MCF 10A (cell line): ENCODE measurements at regions not wholly inside any gene's neighbourhood (a gene's known extent, or its start where the extent isn't known, plus 50 kb on each side); places are given as distances from the start of the nearest gene placed in this dataset.
A peak's percentile ranks its signal among the peaks of the same experiment; 100 is the strongest.
"Not testable (repeated sequence)": the region's sequence is repeated elsewhere in the genome, so short reads cannot be mapped to it uniquely, and the experiment has no call there.

Source experiments
- BruUV-seq: library from RNA; stranded (reverse); fragments of 400-500 nt; replicated peaks from 2 replicates; lab custom pipeline; 2021; lab: Mats Ljungman, UMichigan
- CTCF ChIA-PET: fragments of 300-600 bp; sonication (Branson Sonifier 250); formaldehyde crosslinking; extraction: SDS; loops from one replicate; lab custom pipeline; 2021; ENCODE audit warnings: antibody characterized with exemption, inconsistent platforms; lab: Yijun Ruan, JAX
- POLR2A ChIA-PET: fragments of 300-600, 350-650 bp; sonication (Branson Sonifier 250); formaldehyde crosslinking; extraction: SDS; loops from one replicate; lab custom pipeline; 2020; ENCODE audit warnings: antibody characterized with exemption, inconsistent platforms; lab: Yijun Ruan, JAX
- DNase-seq: peaks from one replicate; pipeline ENCODE4 v3.0.0-alpha.2; 2018; ENCODE audit not compliant: unreplicated experiment
- H3K27ac Mint-ChIP-seq: one replicate; pipeline ENCODE4 v1.8.0; 2022; ENCODE audit warnings: mild to moderate bottlenecking, low read depth, mixed read lengths; ENCODE audit not compliant: unreplicated experiment
- H3K27me3 Mint-ChIP-seq: one replicate; pipeline ENCODE4 v1.8.0; 2022; ENCODE audit warnings: mixed read lengths; ENCODE audit not compliant: insufficient read depth, unreplicated experiment
- H3K36me3 Mint-ChIP-seq: one replicate; pipeline ENCODE4 v1.8.0; 2022; ENCODE audit warnings: mild to moderate bottlenecking, moderate library complexity, mixed read lengths; ENCODE audit not compliant: insufficient read depth, unreplicated experiment
- H3K4me1 Mint-ChIP-seq: one replicate; pipeline ENCODE4 v1.8.0; 2022; ENCODE audit warnings: mixed read lengths; ENCODE audit not compliant: insufficient read depth, unreplicated experiment
- H3K4me3 Mint-ChIP-seq: one replicate; pipeline ENCODE4 v1.8.0; 2022; ENCODE audit warnings: mild to moderate bottlenecking, moderate library complexity, mixed read lengths; ENCODE audit not compliant: unreplicated experiment
- H3K9me3 Mint-ChIP-seq: one replicate; pipeline ENCODE4 v1.8.0; 2022; ENCODE audit warnings: mixed read lengths; ENCODE audit not compliant: unreplicated experiment
- CTCF ChIP-seq: fragments of 200-600 bp; IDR thresholded peaks from one replicate; pipeline ENCODE4 v1.8.0; 2022; ENCODE audit warnings: antibody characterized with exemption, mild to moderate bottlenecking; ENCODE audit not compliant: unreplicated experiment
- intact Hi-C: fragments of 100-400 bp; cut with micrococcal nuclease; formaldehyde crosslinking; loops from 2 replicates; pipeline ENCODE4 v1.14.1; 2022

- POLR2A ChIA-PET = interaction anchor here (0.5 kb wide), 1 partner anchor 345 kb away, joined by 3 read pairs; no protein-coding TSS in a partner anchor
- CTCF ChIA-PET = no interaction called here
- BruUV-seq = no TSS peak
- Mint-ChIP-seq H3K4me1 (no peaks in the 10 kb centered on the region), H3K27me3 (peaks cover 72% of the 10 kb centered on the region), H3K36me3 (no peaks in the 10 kb centered on the region), H3K9me3 (peaks cover 8% of the 10 kb centered on the region), H3K4me3 (no peak overlapping the region), H3K27ac (no peak overlapping the region)
- DNase-seq = no peak
- no peak for TF ChIP-seq CTCF
- intact Hi-C loops = no loop called here
These were observed 97.1 kb upstream of the USP9X start for GRCh38 chrX:40988100-40988499.

- BruUV-seq, H3K4me3 Mint-ChIP-seq, H3K27ac Mint-ChIP-seq, POLR2A ChIA-PET, intact Hi-C loops, DNase-seq, H3K4me1 Mint-ChIP-seq, CTCF ChIA-PET, H3K36me3 Mint-ChIP-seq: not testable (repeated sequence)
- Mint-ChIP-seq H3K27me3 (peaks cover 70% of the 10 kb centered on the region), H3K9me3 (peaks cover 17% of the 10 kb centered on the region)
These were observed 91.8 kb upstream of the USP9X start for GRCh38 chrX:40993395-40993794.

DNA sequence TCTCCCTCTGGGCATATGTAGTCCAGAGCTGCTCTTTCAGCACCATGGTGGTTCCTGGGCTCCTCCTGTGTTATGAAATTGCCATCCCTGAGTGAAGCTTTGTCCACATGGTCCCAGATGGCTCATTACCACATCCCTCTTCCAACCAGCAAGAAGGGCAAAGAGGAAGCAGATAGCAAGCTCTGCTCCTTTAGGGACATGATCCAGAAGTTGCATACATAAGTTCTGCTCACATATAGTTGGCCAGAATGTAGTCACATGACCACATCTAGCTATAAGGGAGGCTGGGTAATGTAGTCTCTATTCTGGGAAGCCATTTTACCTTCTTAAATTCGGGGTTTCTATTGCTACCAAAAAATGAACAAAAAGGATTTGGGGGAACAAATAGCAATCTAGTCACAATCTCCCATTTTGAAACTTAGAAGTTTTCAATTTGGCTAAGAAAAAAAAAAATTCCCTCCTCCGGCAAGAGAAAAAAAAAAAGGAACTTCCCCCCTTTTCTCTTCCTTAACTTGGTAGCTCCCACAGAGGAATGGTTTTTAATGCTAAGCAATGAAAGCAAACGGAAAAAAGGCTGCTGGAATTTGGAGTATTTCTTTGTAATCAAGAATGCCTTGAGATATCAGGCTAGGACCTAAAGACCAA, 88.2 kb upstream of the USP9X start:
- BruUV-seq = no TSS peak
- CTCF ChIA-PET = interaction anchor here (0.7 kb wide), 2 partner anchors 106 to 125 kb away, joined by 3 read pairs; no protein-coding TSS in a partner anchor
- Mint-ChIP-seq H3K4me1 (no peaks in the 10 kb centered on the region), H3K27me3 (peaks cover 50% of the 10 kb centered on the region), H3K9me3 (peaks cover 9% of the 10 kb centered on the region), H3K27ac (no peak overlapping the region), H3K36me3 (no peaks in the 10 kb centered on the region), H3K4me3 (no peak overlapping the region)
- intact Hi-C loops = no loop called here
- peak; percentile 57 for DNase-seq
- no peak for TF ChIP-seq CTCF
- POLR2A ChIA-PET = interaction anchor here (0.6 to 1.7 kb wide), 3 partner anchors 10 to 87 kb away, joined by 4 to 8 read pairs (median 6); no protein-coding TSS in a partner anchor

DNA sequence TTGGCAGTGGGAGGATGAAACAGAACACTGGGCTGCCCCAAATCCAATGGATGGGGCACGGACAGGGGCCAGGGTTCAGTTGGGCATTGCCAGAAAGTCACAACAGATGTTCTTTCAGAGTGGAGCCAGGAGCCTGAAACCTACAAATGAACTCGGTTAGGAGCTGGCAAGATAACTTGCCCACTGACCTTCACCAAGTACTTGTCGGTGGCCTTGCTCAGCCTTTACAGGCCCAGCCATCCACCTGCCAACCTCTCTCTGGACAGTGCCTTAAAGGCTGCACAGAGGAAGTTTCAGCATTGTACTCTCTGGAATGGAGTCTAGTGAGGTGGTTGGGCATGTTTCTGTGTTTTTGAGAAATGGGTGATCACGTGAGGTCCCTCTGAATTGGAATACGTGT, 87.1 kb upstream of the USP9X start:
- TF ChIP-seq CTCF = no peak
- CTCF ChIA-PET = no interaction called here
- Mint-ChIP-seq H3K4me1 (no peaks in the 10 kb centered on the region), H3K36me3 (no peaks in the 10 kb centered on the region), H3K27me3 (peaks cover 54% of the 10 kb centered on the region), H3K9me3 (peaks cover 9% of the 10 kb centered on the region), H3K4me3 (no peak overlapping the region), H3K27ac (no peak overlapping the region)
- intact Hi-C loops = no loop called here
- DNase-seq = no peak
- POLR2A ChIA-PET = no interaction called here
- no TSS peak for BruUV-seq
